HCT116 (cell line): ENCODE measurements at regions not wholly inside any gene's neighbourhood (a gene's known extent, or its start where the extent isn't known, plus 50 kb on each side); places are given as distances from the start of the nearest gene placed in this dataset.

Experiments used
- ATAC-seq: fragments of 200-7000 bp; cut with Tn5 transposase; 2 replicates; pipeline ENCODE4 v1.9.1; 2020; ENCODE audit warnings: mild to moderate bottlenecking, moderate library complexity
- BruUV-seq: library from RNA; stranded (reverse); fragments of 400-500 nt; replicated peaks from 2 replicates; lab custom pipeline; 2021; lab: Mats Ljungman, UMichigan
- CTCF ChIA-PET: fragments of 300-600 bp; sonication (Branson Sonifier 250); formaldehyde crosslinking; loops from one replicate; lab custom pipeline; 2021; ENCODE audit warnings: antibody characterized with exemption; lab: Charles Lee
- POLR2A ChIA-PET: fragments of 300-600, 350-600 bp; sonication (Branson Sonifier 250); formaldehyde crosslinking; loops from one replicate; lab custom pipeline; 2021; ENCODE audit warnings: antibody characterized with exemption; lab: Charles Lee
- RAD21 ChIA-PET, 2 experiments: fragments of 300-600 bp; sonication (Branson Sonifier 250); formaldehyde crosslinking; loops; one replicate each; lab custom pipeline; 2023; ENCODE audit warnings: low total read pairs in 2 of 2; ENCODE audit not compliant: uncharacterized antibody in 2 of 2, unreplicated experiment in 2 of 2, low non-redundant PET in 1 of 2; lab: Charles Lee
- DNase-seq: peaks from one replicate; pipeline ENCODE4 v3.0.0-alpha.2; 2010; ENCODE audit warnings: low read depth, low spot score
- H2AFZ ChIP-seq: fragments of 200-600 bp; shearing (Covaris generic), sonication (generic); 2 replicates; pipeline ENCODE4 v1.6.1; 2017; ENCODE audit warnings: low read depth, mixed run types, mixed read lengths, antibody characterized with exemption, low read length; ENCODE audit not compliant: poor library complexity, severe bottlenecking
- H3K27ac ChIP-seq: 2 replicates; pipeline ENCODE4 v1.5.1; 2012; ENCODE audit warnings: low read depth, low read length
- H3K27me3 ChIP-seq: fragments of 200-600 bp; sonication (generic); 2 replicates; pipeline ENCODE4 v1.6.1; 2016; ENCODE audit warnings: mixed run types, low read length, mixed read lengths; ENCODE audit not compliant: insufficient read depth
- H3K36me3 ChIP-seq, 2 experiments: fragments of 200-500 bp in 1 of 2; fragments of 200-600 bp in 1 of 2; sonication (Bioruptor generic) in 1 of 2; sonication (generic) in 1 of 2; 2 replicates each; pipeline versions ENCODE4 v1.5.1 to v1.6.1; 2014 to 2016; ENCODE audit warnings: low read length in 2 of 2, inconsistent platforms in 1 of 2, mixed read lengths in 1 of 2, mixed run types in 1 of 2; ENCODE audit not compliant: insufficient read depth in 2 of 2, control insufficient read depth in 1 of 2
- H3K4me1 ChIP-seq, 2 experiments: fragments of 200-600 bp in 1 of 2; sonication (generic) in 1 of 2; 2 replicates each; pipeline versions ENCODE4 v1.5.1 to v1.6.1; 2012 to 2017; ENCODE audit warnings: low read length in 2 of 2, inconsistent platforms in 1 of 2, mild to moderate bottlenecking in 1 of 2, mixed read lengths in 1 of 2, mixed run types in 1 of 2, moderate library complexity in 1 of 2; ENCODE audit not compliant: insufficient read depth in 2 of 2, control insufficient read depth in 1 of 2
- H3K4me2 ChIP-seq: fragments of 200-600 bp; sonication (generic); 2 replicates; pipeline ENCODE4 v1.6.1; 2017; ENCODE audit warnings: mixed run types, low read length, mixed read lengths
- H3K4me3 ChIP-seq, 2 experiments: fragments of 200-600 bp in 1 of 2; sonication (generic) in 1 of 2; replicated peaks in 1 of 2; 2 replicates each; pipeline ENCODE4 v1.5.1; 2011 to 2016; ENCODE audit warnings: low read length in 2 of 2, control low read depth in 1 of 2, low read depth in 1 of 2, mild to moderate bottlenecking in 1 of 2, mixed read lengths in 1 of 2, mixed run types in 1 of 2
- H3K79me2 ChIP-seq: fragments of 200-600 bp; sonication (generic); 2 replicates; pipeline ENCODE4 v1.6.1; 2017; ENCODE audit warnings: mild to moderate bottlenecking, mixed run types, low read length, moderate library complexity, mixed read lengths; ENCODE audit not compliant: insufficient read depth
- H3K9ac ChIP-seq: fragments of 200-600 bp; sonication (generic); 2 replicates; pipeline ENCODE4 v1.6.1; 2016; ENCODE audit warnings: low read length, mixed read lengths
- H3K9me2 ChIP-seq: fragments of 200-600 bp; sonication (generic), shearing (Covaris generic); 2 replicates; pipeline ENCODE4 v1.6.1; 2017; ENCODE audit warnings: mixed run types, mild to moderate bottlenecking, moderate library complexity; ENCODE audit not compliant: insufficient read depth
- H3K9me3 ChIP-seq, 2 experiments: fragments of 200-500 bp in 1 of 2; fragments of 200-600 bp in 1 of 2; sonication (Bioruptor generic) in 1 of 2; sonication (generic) in 1 of 2; 2 replicates each; pipeline ENCODE4 v1.6.1; 2014 to 2017; ENCODE audit warnings: low read length in 2 of 2, mixed read lengths in 2 of 2, inconsistent platforms in 1 of 2, low read depth in 1 of 2, mild to moderate bottlenecking in 1 of 2, mixed run types in 1 of 2, moderate library complexity in 1 of 2; ENCODE audit not compliant: control insufficient read depth in 1 of 2, insufficient read depth in 1 of 2
- H4K20me1 ChIP-seq: fragments of 200-600 bp; sonication (generic), shearing (Covaris generic); 2 replicates; pipeline ENCODE4 v1.6.1; 2017; ENCODE audit warnings: mixed run types, mild to moderate bottlenecking, moderate library complexity; ENCODE audit not compliant: insufficient read depth
- FOSL1 ChIP-seq: IDR thresholded peaks from 2 replicates; pipeline ENCODE4 v1.6.1; 2012; ENCODE audit warnings: low read depth
- POLR2AphosphoS5 ChIP-seq: IDR thresholded peaks from 2 replicates; pipeline ENCODE4 v1.6.1; 2011; ENCODE audit warnings: mild to moderate bottlenecking, low read depth, low read length, moderate library complexity
- RAD21 ChIP-seq: IDR thresholded peaks from 2 replicates; pipeline ENCODE4 v1.6.1; 2012; ENCODE audit warnings: low read depth, mild to moderate bottlenecking
- SP1 ChIP-seq: IDR thresholded peaks from 2 replicates; pipeline ENCODE4 v1.6.1; 2012; ENCODE audit warnings: low read depth
- TCF7L2 ChIP-seq: IDR thresholded peaks from 2 replicates; pipeline ENCODE4 v1.7.0; 2011; ENCODE audit warnings: borderline replicate concordance, inconsistent platforms; ENCODE audit not compliant: insufficient read depth, insufficient read length; ENCODE audit errors: extremely low read depth
- ZNF274 ChIP-seq: fragments of 200-500 bp; sonication (Bioruptor generic); IDR thresholded peaks from 2 replicates; pipeline ENCODE4 v1.6.1; 2014; ENCODE audit warnings: mild to moderate bottlenecking, low read depth, low read length, inconsistent platforms
- intact Hi-C: fragments of 100-400 bp; cut with micrococcal nuclease; formaldehyde crosslinking; loops from 2 replicates; pipeline ENCODE4 v1.10.0; 2022
- TF ChIP-seq, protein P1 (sequence below): IDR thresholded peaks from 2 replicates; pipeline ENCODE4 v1.6.1; 2012; ENCODE audit warnings: low read depth
- TF ChIP-seq, protein P2 (sequence below): IDR thresholded peaks from 2 replicates; pipeline ENCODE4 v1.6.1; 2012
- TF ChIP-seq, protein P3 (sequence below): IDR thresholded peaks from 2 replicates; pipeline ENCODE4 v1.6.1; 2011; ENCODE audit warnings: mild to moderate bottlenecking, low read length, moderate library complexity; ENCODE audit not compliant: insufficient replicate concordance; ENCODE audit errors: extremely low read depth
- TF ChIP-seq, protein P4 (sequence below), 3 experiments: fragments of 200-600 bp in 1 of 3; sonication (generic) in 1 of 3; IDR thresholded peaks in 2 of 3; conservative IDR thresholded peaks in 1 of 3; 2 replicates each; pipeline ENCODE4 v1.5.1; 2012 to 2017; ENCODE audit warnings: low read depth in 2 of 3, low read length in 2 of 3, antibody characterized with exemption in 1 of 3, borderline replicate concordance in 1 of 3, control low read depth in 1 of 3, mild to moderate bottlenecking in 1 of 3, mixed read lengths in 1 of 3, mixed run types in 1 of 3, moderate library complexity in 1 of 3; ENCODE audit not compliant: insufficient read depth in 1 of 3

DNA sequence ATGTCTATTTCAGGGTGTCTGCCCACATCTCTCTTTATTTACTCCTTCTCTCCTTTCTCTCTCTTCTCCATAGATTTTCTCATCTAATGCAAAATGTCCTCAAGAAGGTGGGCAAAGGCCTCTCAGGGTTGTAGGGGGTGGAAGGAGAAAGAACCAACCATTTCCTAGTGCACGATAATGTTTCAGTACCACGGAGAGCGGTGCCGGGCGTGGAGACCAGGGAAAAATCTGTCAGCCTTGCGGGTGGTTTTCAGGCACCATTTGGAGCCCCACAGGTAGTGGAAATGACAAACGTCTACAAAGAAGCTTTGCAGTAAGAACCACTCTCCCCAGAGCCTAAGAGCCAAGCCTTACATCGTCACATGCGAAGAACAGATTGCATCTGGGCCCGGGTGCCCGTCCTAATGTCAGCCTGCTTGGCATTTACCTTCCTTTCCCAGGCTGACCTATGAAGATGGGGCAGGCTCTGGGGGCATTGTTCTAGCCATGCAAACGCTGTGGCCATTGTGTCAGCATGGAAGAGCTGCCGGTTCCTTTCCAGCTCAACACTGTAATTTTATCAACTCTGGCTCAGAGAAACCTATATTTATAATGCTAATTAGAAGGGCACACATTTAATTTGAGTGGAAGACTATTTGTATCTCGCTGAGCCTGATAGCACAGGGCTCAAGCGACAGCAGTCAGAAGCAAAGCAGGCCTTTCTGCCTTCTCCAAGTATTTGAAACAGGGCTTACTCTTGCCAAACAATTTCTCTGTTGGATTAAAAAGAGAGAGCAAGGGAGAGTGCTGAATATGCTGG, 430.1 kb upstream of the WWC1 start:
- BruUV-seq = no TSS peak
- no peaks in the 10 kb centered on the region for H4K20me1 ChIP-seq
- no peak overlapping the region for H3K4me2 ChIP-seq
- ChIA-PET CTCF (no interaction called here), RAD21 (no interaction called here), POLR2A (no interaction called here)
- H2AFZ ChIP-seq = no peak overlapping the region
- no peaks in the 10 kb centered on the region for H3K79me2 ChIP-seq
- ATAC-seq (no peak), DNase-seq (no peak)
- H3K36me3 ChIP-seq = no peaks in the 10 kb centered on the region
- H3K27me3 ChIP-seq = no peaks in the 10 kb centered on the region; the same call in 1 of the 2 replicates
- no peak overlapping the region for H3K27ac ChIP-seq
- H3K4me3 ChIP-seq = no peak overlapping the region
- H3K9me2 ChIP-seq = no peaks in the 10 kb centered on the region
- intact Hi-C loops = no loop called here
- H3K9ac ChIP-seq = no peak overlapping the region
- no peaks in the 10 kb centered on the region for H3K9me3 ChIP-seq
- TF ChIP-seq, protein P1, sequence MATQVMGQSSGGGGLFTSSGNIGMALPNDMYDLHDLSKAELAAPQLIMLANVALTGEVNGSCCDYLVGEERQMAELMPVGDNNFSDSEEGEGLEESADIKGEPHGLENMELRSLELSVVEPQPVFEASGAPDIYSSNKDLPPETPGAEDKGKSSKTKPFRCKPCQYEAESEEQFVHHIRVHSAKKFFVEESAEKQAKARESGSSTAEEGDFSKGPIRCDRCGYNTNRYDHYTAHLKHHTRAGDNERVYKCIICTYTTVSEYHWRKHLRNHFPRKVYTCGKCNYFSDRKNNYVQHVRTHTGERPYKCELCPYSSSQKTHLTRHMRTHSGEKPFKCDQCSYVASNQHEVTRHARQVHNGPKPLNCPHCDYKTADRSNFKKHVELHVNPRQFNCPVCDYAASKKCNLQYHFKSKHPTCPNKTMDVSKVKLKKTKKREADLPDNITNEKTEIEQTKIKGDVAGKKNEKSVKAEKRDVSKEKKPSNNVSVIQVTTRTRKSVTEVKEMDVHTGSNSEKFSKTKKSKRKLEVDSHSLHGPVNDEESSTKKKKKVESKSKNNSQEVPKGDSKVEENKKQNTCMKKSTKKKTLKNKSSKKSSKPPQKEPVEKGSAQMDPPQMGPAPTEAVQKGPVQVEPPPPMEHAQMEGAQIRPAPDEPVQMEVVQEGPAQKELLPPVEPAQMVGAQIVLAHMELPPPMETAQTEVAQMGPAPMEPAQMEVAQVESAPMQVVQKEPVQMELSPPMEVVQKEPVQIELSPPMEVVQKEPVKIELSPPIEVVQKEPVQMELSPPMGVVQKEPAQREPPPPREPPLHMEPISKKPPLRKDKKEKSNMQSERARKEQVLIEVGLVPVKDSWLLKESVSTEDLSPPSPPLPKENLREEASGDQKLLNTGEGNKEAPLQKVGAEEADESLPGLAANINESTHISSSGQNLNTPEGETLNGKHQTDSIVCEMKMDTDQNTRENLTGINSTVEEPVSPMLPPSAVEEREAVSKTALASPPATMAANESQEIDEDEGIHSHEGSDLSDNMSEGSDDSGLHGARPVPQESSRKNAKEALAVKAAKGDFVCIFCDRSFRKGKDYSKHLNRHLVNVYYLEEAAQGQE = peak; percentile 73
- TF ChIP-seq FOSL1 = no peak
- no peaks in the 10 kb centered on the region for H3K4me1 ChIP-seq

DNA sequence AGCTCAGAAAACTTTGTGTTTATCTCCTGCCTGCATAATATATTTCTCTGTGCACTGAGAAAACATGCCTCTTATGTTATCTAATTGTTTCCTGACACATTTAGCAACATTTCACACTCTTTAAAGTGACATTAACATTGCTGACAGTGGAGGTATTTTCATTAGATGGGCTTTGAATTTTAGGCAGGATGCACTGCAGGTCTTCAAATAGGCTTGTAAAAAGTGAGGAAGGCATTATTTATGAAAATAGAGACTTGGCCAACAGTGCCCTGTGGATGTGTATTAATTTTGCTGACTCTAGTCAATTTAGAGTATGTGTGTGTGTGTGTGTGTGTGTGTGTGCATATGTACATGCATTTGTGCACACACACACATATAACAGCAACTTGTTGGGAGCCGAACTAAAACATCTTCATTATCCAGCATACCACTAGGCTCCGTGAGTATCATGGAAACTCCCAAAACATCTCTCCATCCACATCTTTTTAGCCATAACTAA, 429.5 kb upstream of the WWC1 start:
- no peaks in the 10 kb centered on the region for H4K20me1 ChIP-seq
- no peak for ATAC-seq
- no peak overlapping the region for H3K9ac ChIP-seq
- H3K9me3 ChIP-seq = no peaks in the 10 kb centered on the region
- DNase-seq = no peak
- no peak overlapping the region for H3K27ac ChIP-seq
- ChIA-PET RAD21 (no interaction called here), CTCF (no interaction called here), POLR2A (no interaction called here)
- H3K4me2 ChIP-seq = no peak overlapping the region
- H3K79me2 ChIP-seq = no peaks in the 10 kb centered on the region
- no TSS peak for BruUV-seq
- H2AFZ ChIP-seq = no peak overlapping the region
- intact Hi-C loops = no loop called here
- H3K4me3 ChIP-seq = no peak overlapping the region
- H3K27me3 ChIP-seq = no peaks in the 10 kb centered on the region; the same call in 1 of the 2 replicates
- no peaks in the 10 kb centered on the region for H3K36me3 ChIP-seq
- H3K9me2 ChIP-seq = no peaks in the 10 kb centered on the region
- no peaks in the 10 kb centered on the region for H3K4me1 ChIP-seq
- TF ChIP-seq SP1 = no peak
- TF ChIP-seq, protein P2, sequence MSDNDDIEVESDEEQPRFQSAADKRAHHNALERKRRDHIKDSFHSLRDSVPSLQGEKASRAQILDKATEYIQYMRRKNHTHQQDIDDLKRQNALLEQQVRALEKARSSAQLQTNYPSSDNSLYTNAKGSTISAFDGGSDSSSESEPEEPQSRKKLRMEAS = no peak
- TF ChIP-seq TCF7L2 = no peak
- TF ChIP-seq, protein P3, sequence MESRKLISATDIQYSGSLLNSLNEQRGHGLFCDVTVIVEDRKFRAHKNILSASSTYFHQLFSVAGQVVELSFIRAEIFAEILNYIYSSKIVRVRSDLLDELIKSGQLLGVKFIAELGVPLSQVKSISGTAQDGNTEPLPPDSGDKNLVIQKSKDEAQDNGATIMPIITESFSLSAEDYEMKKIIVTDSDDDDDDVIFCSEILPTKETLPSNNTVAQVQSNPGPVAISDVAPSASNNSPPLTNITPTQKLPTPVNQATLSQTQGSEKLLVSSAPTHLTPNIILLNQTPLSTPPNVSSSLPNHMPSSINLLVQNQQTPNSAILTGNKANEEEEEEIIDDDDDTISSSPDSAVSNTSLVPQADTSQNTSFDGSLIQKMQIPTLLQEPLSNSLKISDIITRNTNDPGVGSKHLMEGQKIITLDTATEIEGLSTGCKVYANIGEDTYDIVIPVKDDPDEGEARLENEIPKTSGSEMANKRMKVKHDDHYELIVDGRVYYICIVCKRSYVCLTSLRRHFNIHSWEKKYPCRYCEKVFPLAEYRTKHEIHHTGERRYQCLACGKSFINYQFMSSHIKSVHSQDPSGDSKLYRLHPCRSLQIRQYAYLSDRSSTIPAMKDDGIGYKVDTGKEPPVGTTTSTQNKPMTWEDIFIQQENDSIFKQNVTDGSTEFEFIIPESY = no peak
- TF ChIP-seq POLR2AphosphoS5 = no peak
- no peak for TF ChIP-seq ZNF274
- TF ChIP-seq RAD21 = no peak
- TF ChIP-seq, protein P4, sequence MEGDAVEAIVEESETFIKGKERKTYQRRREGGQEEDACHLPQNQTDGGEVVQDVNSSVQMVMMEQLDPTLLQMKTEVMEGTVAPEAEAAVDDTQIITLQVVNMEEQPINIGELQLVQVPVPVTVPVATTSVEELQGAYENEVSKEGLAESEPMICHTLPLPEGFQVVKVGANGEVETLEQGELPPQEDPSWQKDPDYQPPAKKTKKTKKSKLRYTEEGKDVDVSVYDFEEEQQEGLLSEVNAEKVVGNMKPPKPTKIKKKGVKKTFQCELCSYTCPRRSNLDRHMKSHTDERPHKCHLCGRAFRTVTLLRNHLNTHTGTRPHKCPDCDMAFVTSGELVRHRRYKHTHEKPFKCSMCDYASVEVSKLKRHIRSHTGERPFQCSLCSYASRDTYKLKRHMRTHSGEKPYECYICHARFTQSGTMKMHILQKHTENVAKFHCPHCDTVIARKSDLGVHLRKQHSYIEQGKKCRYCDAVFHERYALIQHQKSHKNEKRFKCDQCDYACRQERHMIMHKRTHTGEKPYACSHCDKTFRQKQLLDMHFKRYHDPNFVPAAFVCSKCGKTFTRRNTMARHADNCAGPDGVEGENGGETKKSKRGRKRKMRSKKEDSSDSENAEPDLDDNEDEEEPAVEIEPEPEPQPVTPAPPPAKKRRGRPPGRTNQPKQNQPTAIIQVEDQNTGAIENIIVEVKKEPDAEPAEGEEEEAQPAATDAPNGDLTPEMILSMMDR (IDR thresholded peaks at IDR 0.05 in 2 of 3, conservative IDR thresholded peaks at IDR 0.05 in 1 of 3; ENCODE audit: borderline replicate concordance in 1 of 3, insufficient read depth in 1 of 3, low read depth in 2 of 3, low read length in 2 of 3) = no peak
